ENCODE measurements at regions not wholly inside any gene's neighbourhood (a gene's known extent, or its start where the extent isn't known, plus 50 kb on each side); places are given as distances from the start of the nearest gene placed in this dataset.

DNA sequence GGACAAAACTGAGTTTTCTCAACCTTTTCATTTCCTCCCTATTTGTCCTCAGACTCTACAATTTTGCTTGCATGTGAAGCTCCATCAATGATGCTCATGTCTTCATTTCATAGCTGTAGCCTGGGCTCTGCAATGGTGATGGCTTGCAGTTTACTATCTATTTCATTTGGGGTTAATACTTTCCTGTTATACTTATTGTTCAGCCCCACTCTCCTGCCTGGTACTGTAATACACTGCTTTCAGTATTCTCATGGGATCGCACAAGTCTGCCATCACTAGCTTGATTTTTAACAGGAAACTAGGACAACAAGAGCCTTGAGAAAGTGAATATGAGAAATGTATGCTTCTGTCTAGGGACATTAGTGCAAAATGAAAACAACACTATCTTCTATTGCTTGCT lies 84.2 kb upstream of the SEMA6A start:
- Histone ChIP-seq H3K4me3 (no peak overlapping the region), H3K4me1 (no peaks in the 10 kb centered on the region), H3K36me3 (no peaks in the 10 kb centered on the region), H3K27me3 (no peaks in the 10 kb centered on the region), H3K27ac (no peak overlapping the region), H3K9me3 (peaks cover 0 to 13% (median 0%) of the 10 kb centered on the region in 3 donors)
- TF ChIP-seq CTCF (IDR thresholded peaks at IDR 0.05) (no peak), POLR2A (IDR thresholded peaks at IDR 0.05) (no peak)
- intact Hi-C loops (cut with DNase I) = no loop called here
- no peak for DNase-seq
- WGBS, 2 donors = 90 to 92% methylated on average over 1 of the region's 1 CpG

- H3K9me3 ChIP-seq = peaks cover 0 to 13% (median 0%) of the 10 kb centered on the region in 3 donors
- H3K36me3 ChIP-seq = no peaks in the 10 kb centered on the region
- DNase-seq = no peak
- intact Hi-C loops (cut with DNase I) = no loop called here
- H3K4me3 ChIP-seq = no peak overlapping the region
- TF ChIP-seq CTCF (IDR thresholded peaks at IDR 0.05) (no peak), POLR2A (IDR thresholded peaks at IDR 0.05) (no peak)
- no peak overlapping the region for H3K27ac ChIP-seq
- H3K27me3 ChIP-seq = no peaks in the 10 kb centered on the region
- H3K4me1 ChIP-seq = peaks cover 0 to 1% (median 0%) of the 10 kb centered on the region in 3 donors
Observed at GRCh38 chr5:116658141-116658540, 83.5 kb upstream of the SEMA6A start.

DNA sequence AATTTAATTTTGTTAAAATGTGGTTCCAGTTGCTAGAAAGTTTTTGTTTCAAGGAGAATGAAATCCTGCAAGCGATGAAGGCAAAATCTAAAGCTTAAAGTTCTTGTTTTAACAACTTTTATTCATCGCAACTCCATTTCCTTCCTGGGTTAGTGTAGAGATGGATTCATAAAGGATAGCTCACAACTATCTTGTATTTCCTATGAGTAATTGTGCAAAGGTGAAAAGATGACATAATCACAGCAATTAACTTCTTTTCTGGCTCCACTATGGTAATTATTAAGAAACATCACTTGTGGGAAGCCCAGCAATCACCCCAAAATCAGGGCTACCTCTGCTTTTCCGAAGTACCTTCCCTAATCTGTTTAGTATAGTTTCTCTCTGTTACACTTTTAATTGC lies 80.8 kb upstream of the SEMA6A start:
- DNase-seq = no peak
- TF ChIP-seq POLR2A (IDR thresholded peaks at IDR 0.05) (no peak), CTCF (IDR thresholded peaks at IDR 0.05) (no peak)
- Histone ChIP-seq H3K27me3 (no peaks in the 10 kb centered on the region), H3K36me3 (no peaks in the 10 kb centered on the region), H3K27ac (no peak overlapping the region), H3K9me3 (no peaks in the 10 kb centered on the region), H3K4me1 (peaks cover 0 to 16% (median 8%) of the 10 kb centered on the region in 3 donors), H3K4me3 (no peak overlapping the region)
- WGBS, 2 donors = 83 to 88% methylated on average over 3 of the region's 3 CpGs
- intact Hi-C loops (cut with DNase I) = no loop called here

GRCh38 chr5:116654925-116655324 lies 80.3 kb upstream of the SEMA6A start:
- WGBS, 2 donors = 83 to 94% methylated on average over 3 of the region's 3 CpGs
- H3K9me3 ChIP-seq = no peaks in the 10 kb centered on the region
- no peak for DNase-seq
- H3K27ac ChIP-seq = no peak overlapping the region
- no peak overlapping the region for H3K4me3 ChIP-seq
- no peak for TF ChIP-seq POLR2A (IDR thresholded peaks at IDR 0.05)
- no peak for TF ChIP-seq CTCF (IDR thresholded peaks at IDR 0.05)
- intact Hi-C loops (cut with DNase I) = no loop called here
- no peaks in the 10 kb centered on the region for H3K27me3 ChIP-seq
- H3K4me1 ChIP-seq = peaks cover 0 to 16% (median 8%) of the 10 kb centered on the region in 3 donors
- no peaks in the 10 kb centered on the region for H3K36me3 ChIP-seq

DNA sequence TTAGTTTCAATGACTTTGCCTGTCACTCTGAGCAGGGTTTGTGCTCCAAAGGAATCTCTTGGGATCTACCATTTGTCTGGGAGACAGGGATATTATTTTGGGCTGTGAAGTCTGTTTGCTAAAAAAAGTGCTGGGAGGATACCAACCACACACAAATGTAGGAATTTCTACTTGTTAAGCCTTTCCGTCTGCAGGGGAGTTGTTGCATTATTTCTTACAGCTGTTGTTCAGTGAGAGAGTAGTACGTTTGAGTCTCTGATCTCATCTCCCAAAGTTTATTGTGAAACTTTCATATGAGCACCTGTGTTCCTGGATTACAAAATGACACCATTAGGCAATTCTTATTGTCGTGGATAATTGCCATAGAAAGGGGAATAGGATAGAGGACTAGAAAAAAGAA lies 78.3 kb upstream of the SEMA6A start:
- Histone ChIP-seq H3K27ac (peak overlapping the region in 1 of 4 donors; percentile 49), H3K4me1 (peaks cover 0 to 16% (median 8%) of the 10 kb centered on the region in 3 donors), H3K4me3 (no peak overlapping the region), H3K27me3 (no peaks in the 10 kb centered on the region), H3K36me3 (no peaks in the 10 kb centered on the region), H3K9me3 (no peaks in the 10 kb centered on the region)
- DNase-seq = no peak
- TF ChIP-seq CTCF (IDR thresholded peaks at IDR 0.05) = no peak
- WGBS, 2 donors = 20 to 27% methylated on average over 3 of the region's 3 CpGs
- intact Hi-C loops (cut with DNase I) = no loop called here
